Neural crest cell (in vitro differentiated cells): ENCODE measurements at regions not wholly inside any gene's neighbourhood (a gene's known extent, or its start where the extent isn't known, plus 50 kb on each side); places are given as distances from the start of the nearest gene placed in this dataset.
"Not testable (repeated sequence)": the region's sequence is repeated elsewhere in the genome, so short reads cannot be mapped to it uniquely, and the experiment has no call there.

Source experiments
- DNase-seq: peaks from one replicate; pipeline ENCODE4 v3.0.0; 2021; ENCODE audit warnings: low read depth, mixed read lengths, low spot score
- H3K27ac Mint-ChIP-seq: one replicate; pipeline ENCODE4 v1.8.0; 2021; ENCODE audit warnings: mild to moderate bottlenecking, mixed read lengths; ENCODE audit not compliant: unreplicated experiment
- H3K27me3 Mint-ChIP-seq: 2 replicates; pipeline ENCODE4 v1.8.0; 2021; ENCODE audit warnings: low read depth, mild to moderate bottlenecking, mixed read lengths
- H3K36me3 Mint-ChIP-seq: 2 replicates; pipeline ENCODE4 v1.8.0; 2021; ENCODE audit warnings: low read depth, mild to moderate bottlenecking, mixed read lengths
- H3K4me1 Mint-ChIP-seq: 2 replicates; pipeline ENCODE4 v1.8.0; 2021; ENCODE audit warnings: mixed read lengths
- H3K4me3 Mint-ChIP-seq: one replicate; pipeline ENCODE4 v1.8.0; 2021; ENCODE audit warnings: mild to moderate bottlenecking, mixed read lengths
- H3K9me3 Mint-ChIP-seq: 2 replicates; pipeline ENCODE4 v1.8.0; 2021; ENCODE audit warnings: mixed read lengths
- TF ChIP-seq, protein P1 (sequence below): fragments of 200-600 bp; sonication (generic); conservative IDR thresholded peaks from 2 replicates; pipeline ENCODE4 v1.5.0; 2021; ENCODE audit warnings: antibody characterized with exemption, mild to moderate bottlenecking

DNA sequence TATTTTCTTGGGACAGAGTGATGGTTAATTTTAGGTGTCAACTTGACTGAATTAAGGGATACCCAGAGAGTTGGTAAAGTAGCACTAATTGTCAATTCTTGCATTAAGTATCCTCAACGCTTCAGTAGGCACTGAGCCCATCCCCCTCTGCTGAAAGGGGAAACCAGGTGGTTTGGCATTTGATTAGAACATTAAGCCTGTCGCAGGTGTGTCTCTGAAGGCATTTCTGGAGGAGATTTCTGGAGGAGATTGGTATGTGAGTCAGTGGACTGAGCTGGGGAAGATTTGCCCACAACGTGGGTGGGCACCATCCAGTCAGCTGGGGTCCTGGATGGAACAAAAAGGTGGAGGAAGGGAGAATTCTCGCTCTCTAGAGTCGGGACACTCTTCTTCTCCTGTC, 119.8 kb downstream of the RFX6 start:
- TF ChIP-seq, protein P1, sequence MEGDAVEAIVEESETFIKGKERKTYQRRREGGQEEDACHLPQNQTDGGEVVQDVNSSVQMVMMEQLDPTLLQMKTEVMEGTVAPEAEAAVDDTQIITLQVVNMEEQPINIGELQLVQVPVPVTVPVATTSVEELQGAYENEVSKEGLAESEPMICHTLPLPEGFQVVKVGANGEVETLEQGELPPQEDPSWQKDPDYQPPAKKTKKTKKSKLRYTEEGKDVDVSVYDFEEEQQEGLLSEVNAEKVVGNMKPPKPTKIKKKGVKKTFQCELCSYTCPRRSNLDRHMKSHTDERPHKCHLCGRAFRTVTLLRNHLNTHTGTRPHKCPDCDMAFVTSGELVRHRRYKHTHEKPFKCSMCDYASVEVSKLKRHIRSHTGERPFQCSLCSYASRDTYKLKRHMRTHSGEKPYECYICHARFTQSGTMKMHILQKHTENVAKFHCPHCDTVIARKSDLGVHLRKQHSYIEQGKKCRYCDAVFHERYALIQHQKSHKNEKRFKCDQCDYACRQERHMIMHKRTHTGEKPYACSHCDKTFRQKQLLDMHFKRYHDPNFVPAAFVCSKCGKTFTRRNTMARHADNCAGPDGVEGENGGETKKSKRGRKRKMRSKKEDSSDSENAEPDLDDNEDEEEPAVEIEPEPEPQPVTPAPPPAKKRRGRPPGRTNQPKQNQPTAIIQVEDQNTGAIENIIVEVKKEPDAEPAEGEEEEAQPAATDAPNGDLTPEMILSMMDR, result no peak
- Mint-ChIP-seq H3K9me3 (no peaks in the 10 kb centered on the region), H3K4me3 (no peak overlapping the region), H3K36me3 (no peaks in the 10 kb centered on the region), H3K4me1 (peaks cover 5% of the 10 kb centered on the region), H3K27ac (no peak overlapping the region), H3K27me3 (peaks cover 5% of the 10 kb centered on the region)
- DNase-seq, result no peak

- peaks cover 5% of the 10 kb centered on the region for H3K27me3 Mint-ChIP-seq
- no peak overlapping the region for H3K27ac Mint-ChIP-seq
- no peak for DNase-seq
- no peaks in the 10 kb centered on the region for H3K9me3 Mint-ChIP-seq
- TF ChIP-seq, protein P1, result no peak
- peaks cover 5% of the 10 kb centered on the region for H3K4me1 Mint-ChIP-seq
- no peaks in the 10 kb centered on the region for H3K36me3 Mint-ChIP-seq
- H3K4me3 Mint-ChIP-seq, result no peak overlapping the region
Measured at GRCh38 chr6:116997496-116997895, 120.5 kb downstream of the RFX6 start.

DNA sequence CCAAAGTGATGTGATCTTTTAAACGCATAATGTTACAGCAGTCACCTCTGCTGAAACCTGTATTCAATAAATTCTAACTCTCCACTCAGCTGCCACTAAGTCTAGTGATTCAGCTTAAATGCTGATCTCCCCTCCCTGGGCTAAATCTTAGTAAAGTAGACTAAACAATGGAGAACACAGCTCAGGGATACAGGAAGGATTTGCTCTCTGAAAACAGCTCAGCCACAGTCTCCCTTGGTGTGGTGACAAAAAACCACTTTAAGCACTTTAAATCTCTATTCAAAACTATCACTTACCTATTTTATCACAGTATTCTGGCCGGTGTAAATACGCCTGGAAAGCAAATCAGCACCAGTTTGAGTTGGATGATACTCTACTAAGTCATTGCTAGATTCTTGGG, 130.6 kb downstream of the RFX6 start:
- Mint-ChIP-seq H3K4me3 (no peak overlapping the region), H3K36me3 (no peaks in the 10 kb centered on the region), H3K27ac (no peak overlapping the region), H3K9me3 (no peaks in the 10 kb centered on the region), H3K4me1 (no peaks in the 10 kb centered on the region), H3K27me3 (peaks cover 3% of the 10 kb centered on the region)
- no peak for DNase-seq
- TF ChIP-seq, protein P1, result no peak

DNA sequence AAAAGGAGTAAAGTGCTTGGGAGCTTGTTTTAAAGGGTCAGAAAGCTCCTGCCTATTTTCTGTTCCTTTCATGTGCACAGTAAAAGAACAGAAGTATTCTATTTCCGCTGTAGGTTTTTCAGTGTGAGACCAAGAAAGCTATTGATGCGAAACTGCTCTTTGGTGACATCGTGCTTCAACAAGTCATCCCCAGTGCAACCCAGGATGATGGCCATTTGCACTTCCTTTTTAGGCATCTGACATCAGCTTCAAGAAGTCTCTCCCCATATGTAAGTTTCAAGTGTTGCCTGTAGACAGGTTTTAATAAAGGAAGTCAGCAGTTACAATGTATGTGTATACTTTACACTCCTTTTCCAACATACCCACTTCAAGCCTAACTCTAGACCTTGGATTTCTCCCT, 131.6 kb downstream of the RFX6 start:
- TF ChIP-seq, protein P1, result no peak
- Mint-ChIP-seq H3K27me3 (peaks cover 3% of the 10 kb centered on the region), H3K4me3 (no peak overlapping the region), H3K9me3 (peaks cover 2% of the 10 kb centered on the region), H3K36me3 (no peaks in the 10 kb centered on the region), H3K27ac (no peak overlapping the region), H3K4me1 (no peaks in the 10 kb centered on the region)
- DNase-seq, result no peak

DNA sequence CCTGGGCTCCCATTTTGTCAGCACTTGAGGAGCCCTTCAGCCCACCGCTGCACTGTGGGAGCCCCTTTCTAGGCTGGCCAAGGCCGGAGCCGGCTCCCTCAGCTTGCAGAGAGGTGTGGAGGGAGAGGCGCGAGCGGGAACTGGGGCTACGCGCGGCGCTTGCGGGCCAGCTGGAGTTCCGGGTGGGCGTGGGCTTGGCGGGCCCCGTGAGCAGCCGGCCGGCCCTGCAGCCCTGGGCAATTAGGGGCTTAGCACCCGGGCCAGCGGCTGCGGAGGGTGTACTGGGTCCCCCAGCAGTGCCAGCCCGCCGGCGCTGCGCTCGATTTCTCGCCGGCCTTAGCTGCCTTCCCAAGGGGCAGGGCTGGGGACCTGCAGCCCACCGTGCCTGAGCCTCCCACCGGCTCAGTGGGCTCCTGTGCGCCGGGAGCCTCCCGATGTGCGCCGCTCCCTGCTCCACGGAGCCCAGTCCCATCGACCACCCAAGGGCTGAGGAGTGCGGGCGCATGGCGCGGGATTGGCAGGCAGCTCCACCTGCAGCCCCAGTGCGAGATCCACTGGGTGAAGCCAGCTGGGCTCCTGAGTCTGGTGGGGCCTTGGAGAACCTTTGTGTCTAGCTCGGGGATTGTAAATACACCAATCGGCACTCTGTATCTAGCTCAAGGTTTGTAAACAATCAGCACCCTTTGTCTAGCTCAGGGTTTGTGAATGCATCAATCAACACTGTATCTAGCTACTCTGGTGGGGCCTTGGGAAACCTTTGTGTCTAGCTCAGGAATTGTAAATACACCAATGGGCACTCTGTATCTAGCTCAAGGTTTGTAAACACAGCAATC, 137.8 kb downstream of the RFX6 start:
- not testable (repeated sequence) for H3K27ac Mint-ChIP-seq, H3K27me3 Mint-ChIP-seq, H3K4me3 Mint-ChIP-seq, DNase-seq, H3K36me3 Mint-ChIP-seq, H3K4me1 Mint-ChIP-seq
- peaks cover 14% of the 10 kb centered on the region for H3K9me3 Mint-ChIP-seq

DNA sequence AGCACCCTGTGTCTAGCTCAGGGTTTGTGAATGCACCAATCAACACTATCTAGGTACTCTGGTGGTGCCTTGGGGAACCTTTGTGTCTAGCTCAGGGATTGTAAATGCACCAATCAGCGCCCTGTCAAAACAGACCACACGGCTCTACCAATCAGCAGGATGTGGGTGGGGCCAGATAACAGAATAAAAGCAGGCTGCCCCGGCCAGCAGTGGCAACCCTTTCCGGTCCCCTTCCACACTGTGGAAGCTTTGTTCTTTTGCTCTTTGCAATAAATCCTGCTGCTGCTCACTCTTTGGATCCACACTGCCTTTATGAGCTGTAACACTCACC, 138.4 kb downstream of the RFX6 start:
- not testable (repeated sequence) for H3K36me3 Mint-ChIP-seq, H3K4me1 Mint-ChIP-seq, H3K27ac Mint-ChIP-seq, H3K27me3 Mint-ChIP-seq, DNase-seq, H3K4me3 Mint-ChIP-seq
- peaks cover 14% of the 10 kb centered on the region for H3K9me3 Mint-ChIP-seq
